HepG2 (cell line): ENCODE measurements at regions not wholly inside any gene's neighbourhood (a gene's known extent, or its start where the extent isn't known, plus 50 kb on each side); places are given as distances from the start of the nearest gene placed in this dataset.

Experiments used
- ATF6 ChIP-seq: sonication (generic); formaldehyde crosslinking; conservative IDR thresholded peaks from 2 replicates; pipeline ENCODE4 v1.4.0; 2020; ENCODE audit warnings: missing genetic modification reagents
- BRCA1 ChIP-seq: sonication (generic); formaldehyde crosslinking; IDR thresholded peaks from 2 replicates; pipeline ENCODE4 v1.4.0; 2020; ENCODE audit warnings: missing genetic modification reagents
- CSRNP1 ChIP-seq: sonication (generic); formaldehyde crosslinking; IDR thresholded peaks from 2 replicates; pipeline ENCODE4 v1.8.1; 2023; ENCODE audit warnings: mild to moderate bottlenecking, missing genetic modification reagents
- CTCF ChIP-seq: sonication (generic); formaldehyde crosslinking; IDR thresholded peaks from 2 replicates; pipeline ENCODE4 v1.5.0; 2020; ENCODE audit warnings: mild to moderate bottlenecking, missing genetic modification reagents, moderate library complexity
- DBP ChIP-seq: sonication (generic); formaldehyde crosslinking; IDR thresholded peaks from 2 replicates; pipeline ENCODE4 v1.4.0; 2020; ENCODE audit warnings: missing genetic modification reagents; ENCODE audit errors: not compliant biosample characterization
- EZH2 ChIP-seq: conservative IDR thresholded peaks from 2 replicates; pipeline ENCODE4 v1.6.1; 2012; ENCODE audit warnings: mild to moderate bottlenecking, low read depth, low read length, moderate library complexity
- NFYB ChIP-seq: sonication (generic); formaldehyde crosslinking; IDR thresholded peaks from 2 replicates; pipeline ENCODE4 v1.4.0; 2020; ENCODE audit warnings: missing genetic modification reagents
- PHF20 ChIP-seq: sonication (generic); formaldehyde crosslinking; IDR thresholded peaks from 2 replicates; pipeline ENCODE4 v1.5.0; 2020; ENCODE audit warnings: mild to moderate bottlenecking, missing genetic modification reagents
- POLR2A ChIP-seq, 2 experiments: IDR thresholded peaks; 2 replicates each; pipeline ENCODE4 v1.6.1; 2011; ENCODE audit warnings: low read depth in 2 of 2, low read length in 2 of 2, mild to moderate bottlenecking in 1 of 2, moderate library complexity in 1 of 2; ENCODE audit not compliant: insufficient read depth in 1 of 2
- TMF1 ChIP-seq: sonication (generic); formaldehyde crosslinking; IDR thresholded peaks from 2 replicates; pipeline ENCODE4 v1.8.1; 2022; ENCODE audit warnings: low read depth, missing genetic modification reagents
- ZBTB26 ChIP-seq: IDR thresholded peaks from 2 replicates; pipeline ENCODE4 v1.6.1; 2016; ENCODE audit warnings: missing compliant biosample characterization, missing genetic modification reagents, borderline replicate concordance
- ZMYM2 ChIP-seq: sonication (generic); formaldehyde crosslinking; IDR thresholded peaks from 2 replicates; pipeline ENCODE4 v1.8.0; 2022; ENCODE audit warnings: mild to moderate bottlenecking, missing genetic modification reagents
- ZNF207 ChIP-seq: fragments of 450-650 bp; IDR thresholded peaks from 2 replicates; pipeline ENCODE4 v1.6.1; 2016; ENCODE audit warnings: antibody characterized with exemption, borderline replicate concordance
- ZSCAN9 ChIP-seq: IDR thresholded peaks from 2 replicates; pipeline ENCODE4 v1.6.1; 2016; ENCODE audit warnings: borderline replicate concordance

- TF ChIP-seq ZMYM2 (CRISPR knock-in tag) (no peak), EZH2 (no peak), ZBTB26 (no peak), TMF1 (CRISPR knock-in tag) (no peak), CTCF (CRISPR knock-in tag) (no peak), ZNF207 (no peak), PHF20 (CRISPR knock-in tag) (no peak), BRCA1 (CRISPR knock-in tag) (no peak), ATF6 (no peak), NFYB (CRISPR knock-in tag) (no peak), CSRNP1 (CRISPR knock-in tag) (no peak), DBP (CRISPR knock-in tag) (no peak), ZSCAN9 (CRISPR knock-in tag) (no peak), POLR2A (IDR thresholded peaks at IDR 0.05; ENCODE audit: insufficient read depth in 1 of 2, low read depth in 2 of 2, low read length in 2 of 2) (no peak)
These were observed 205.4 kb upstream of the SETMAR start for GRCh38 chr3:4097801-4098200.
